Panc1 (cell line): ENCODE measurements at regions not wholly inside any gene's neighbourhood (a gene's known extent, or its start where the extent isn't known, plus 50 kb on each side); places are given as distances from the start of the nearest gene placed in this dataset.

Experiments used
- POLR2AphosphoS5 ChIP-seq: IDR thresholded peaks from 2 replicates; pipeline ENCODE4 v1.6.1; 2012; ENCODE audit warnings: mild to moderate bottlenecking, low read depth, low read length, moderate library complexity
- TF ChIP-seq, protein P1 (sequence below): fragments of 450-650 bp; IDR thresholded peaks from 2 replicates; pipeline ENCODE4 v1.5.1; 2017; ENCODE audit warnings: mild to moderate bottlenecking

DNA sequence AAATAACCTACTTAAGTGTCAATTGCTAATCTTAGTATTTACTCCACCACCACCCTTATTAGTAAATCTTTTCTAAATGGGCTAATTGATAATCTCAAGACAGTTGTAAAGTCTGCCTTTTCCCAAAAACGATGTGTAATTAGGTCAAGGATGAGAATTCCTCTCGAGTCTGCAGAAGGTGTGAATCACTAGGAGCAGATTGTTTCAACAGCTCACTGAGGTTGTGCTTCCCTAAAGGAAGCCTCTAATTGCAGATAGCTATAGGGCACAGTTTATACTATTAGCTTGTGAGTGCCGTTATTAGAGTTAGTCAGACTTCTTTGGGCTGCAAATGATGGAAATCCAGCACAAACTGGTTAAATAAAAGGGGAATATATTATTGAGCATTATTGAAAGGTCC is 84.9 kb downstream of the C11orf91 start:
- TF ChIP-seq, protein P1, sequence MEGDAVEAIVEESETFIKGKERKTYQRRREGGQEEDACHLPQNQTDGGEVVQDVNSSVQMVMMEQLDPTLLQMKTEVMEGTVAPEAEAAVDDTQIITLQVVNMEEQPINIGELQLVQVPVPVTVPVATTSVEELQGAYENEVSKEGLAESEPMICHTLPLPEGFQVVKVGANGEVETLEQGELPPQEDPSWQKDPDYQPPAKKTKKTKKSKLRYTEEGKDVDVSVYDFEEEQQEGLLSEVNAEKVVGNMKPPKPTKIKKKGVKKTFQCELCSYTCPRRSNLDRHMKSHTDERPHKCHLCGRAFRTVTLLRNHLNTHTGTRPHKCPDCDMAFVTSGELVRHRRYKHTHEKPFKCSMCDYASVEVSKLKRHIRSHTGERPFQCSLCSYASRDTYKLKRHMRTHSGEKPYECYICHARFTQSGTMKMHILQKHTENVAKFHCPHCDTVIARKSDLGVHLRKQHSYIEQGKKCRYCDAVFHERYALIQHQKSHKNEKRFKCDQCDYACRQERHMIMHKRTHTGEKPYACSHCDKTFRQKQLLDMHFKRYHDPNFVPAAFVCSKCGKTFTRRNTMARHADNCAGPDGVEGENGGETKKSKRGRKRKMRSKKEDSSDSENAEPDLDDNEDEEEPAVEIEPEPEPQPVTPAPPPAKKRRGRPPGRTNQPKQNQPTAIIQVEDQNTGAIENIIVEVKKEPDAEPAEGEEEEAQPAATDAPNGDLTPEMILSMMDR = no peak
- no peak for TF ChIP-seq POLR2AphosphoS5
